Muscle layer of colon (tissue), 2 donors: ENCODE measurements at regions not wholly inside any gene's neighbourhood (a gene's known extent, or its start where the extent isn't known, plus 50 kb on each side); places are given as distances from the start of the nearest gene placed in this dataset.
"Not testable (repeated sequence)": the region's sequence is repeated elsewhere in the genome, so short reads cannot be mapped to it uniquely, and the experiment has no call there.

Experiments
- H3K27ac ChIP-seq: one replicate; pipeline ENCODE4 v1.7.0; 2013; ENCODE audit warnings: low read depth, mild to moderate bottlenecking, low read length, moderate library complexity
- H3K27me3 ChIP-seq, 2 donors: one replicate each; pipeline ENCODE4 v1.7.0; 2013; ENCODE audit warnings: low read length in 2 of 2, mild to moderate bottlenecking in 2 of 2; ENCODE audit not compliant: insufficient read depth in 2 of 2, control insufficient read depth in 1 of 2
- H3K36me3 ChIP-seq: one replicate; pipeline ENCODE4 v1.7.0; 2013; ENCODE audit warnings: mild to moderate bottlenecking, low read length; ENCODE audit not compliant: insufficient read depth
- H3K4me1 ChIP-seq: one replicate; pipeline ENCODE4 v1.7.0; 2013; ENCODE audit warnings: mild to moderate bottlenecking, low read length; ENCODE audit not compliant: insufficient read depth
- H3K4me3 ChIP-seq, 2 donors: one replicate each; pipeline ENCODE4 v1.7.0; 2013; ENCODE audit warnings: low read length in 2 of 2, low read depth in 1 of 2, mild to moderate bottlenecking in 1 of 2, moderate library complexity in 1 of 2
- H3K9ac ChIP-seq: one replicate; pipeline ENCODE4 v1.7.0; 2013; ENCODE audit warnings: low read length
- H3K9me3 ChIP-seq: one replicate; pipeline ENCODE4 v1.7.0; 2013; ENCODE audit warnings: mild to moderate bottlenecking, low read length
- donor health status: abdominal sarcoma.
- donor health status: Adenocarcinoma of cecum.

GRCh38 chr1:120557605-120558302 is 142.9 kb downstream of the NBPF8 start:
- not testable (repeated sequence) for H3K36me3 ChIP-seq, H3K27ac ChIP-seq, H3K9ac ChIP-seq, H3K27me3 ChIP-seq, H3K9me3 ChIP-seq, H3K4me1 ChIP-seq, H3K4me3 ChIP-seq

GRCh38 chr1:120558303-120559060 is 143.6 kb downstream of the NBPF8 start:
- not testable (repeated sequence) for H3K9me3 ChIP-seq, H3K27ac ChIP-seq, H3K4me1 ChIP-seq, H3K9ac ChIP-seq, H3K27me3 ChIP-seq, H3K36me3 ChIP-seq
- H3K4me3 ChIP-seq, result peak overlapping the region in 1 of 2 donors; percentile 35

- H3K9ac ChIP-seq, H3K9me3 ChIP-seq, H3K27me3 ChIP-seq, H3K27ac ChIP-seq, H3K4me1 ChIP-seq, H3K36me3 ChIP-seq, H3K4me3 ChIP-seq: not testable (repeated sequence)
These were observed 146.9 kb downstream of the NBPF8 start for GRCh38 chr1:120561767-120562166.

- H3K27me3 ChIP-seq, H3K4me3 ChIP-seq, H3K4me1 ChIP-seq, H3K9ac ChIP-seq, H3K27ac ChIP-seq, H3K36me3 ChIP-seq, H3K9me3 ChIP-seq: not testable (repeated sequence)
These were observed 150.6 kb downstream of the NBPF8 start for GRCh38 chr1:120565396-120565795.

GRCh38 chr1:120567620-120568019 is 152.8 kb downstream of the NBPF8 start:
- H3K36me3 ChIP-seq, H3K4me1 ChIP-seq, H3K9me3 ChIP-seq, H3K27me3 ChIP-seq, H3K27ac ChIP-seq, H3K4me3 ChIP-seq, H3K9ac ChIP-seq: not testable (repeated sequence)

GRCh38 chr1:120575201-120575600 is 148.5 kb upstream of the NBPF26 start:
- not testable (repeated sequence) for H3K4me1 ChIP-seq, H3K27me3 ChIP-seq, H3K4me3 ChIP-seq, H3K27ac ChIP-seq, H3K36me3 ChIP-seq, H3K9ac ChIP-seq, H3K9me3 ChIP-seq

GRCh38 chr1:120582135-120582534 is 141.6 kb upstream of the NBPF26 start:
- not testable (repeated sequence) for H3K4me1 ChIP-seq, H3K4me3 ChIP-seq, H3K9ac ChIP-seq, H3K27ac ChIP-seq, H3K36me3 ChIP-seq, H3K9me3 ChIP-seq, H3K27me3 ChIP-seq

GRCh38 chr1:120586053-120586452 is 137.7 kb upstream of the NBPF26 start:
- H3K4me1 ChIP-seq, H3K9ac ChIP-seq, H3K27ac ChIP-seq, H3K36me3 ChIP-seq, H3K27me3 ChIP-seq, H3K4me3 ChIP-seq, H3K9me3 ChIP-seq: not testable (repeated sequence)

GRCh38 chr1:120588811-120589210 is 134.9 kb upstream of the NBPF26 start:
- not testable (repeated sequence) for H3K27me3 ChIP-seq, H3K4me1 ChIP-seq, H3K4me3 ChIP-seq, H3K27ac ChIP-seq, H3K9ac ChIP-seq, H3K9me3 ChIP-seq, H3K36me3 ChIP-seq

- H3K36me3 ChIP-seq, H3K9me3 ChIP-seq, H3K9ac ChIP-seq, H3K27me3 ChIP-seq, H3K27ac ChIP-seq, H3K4me3 ChIP-seq, H3K4me1 ChIP-seq: not testable (repeated sequence)
These were observed 132.0 kb upstream of the NBPF26 start for GRCh38 chr1:120591774-120592173.

GRCh38 chr1:120592943-120593342 is 130.8 kb upstream of the NBPF26 start:
- not testable (repeated sequence) for H3K4me1 ChIP-seq, H3K9me3 ChIP-seq, H3K27me3 ChIP-seq, H3K4me3 ChIP-seq, H3K9ac ChIP-seq, H3K27ac ChIP-seq, H3K36me3 ChIP-seq

GRCh38 chr1:120593648-120594047 is 130.1 kb upstream of the NBPF26 start:
- H3K36me3 ChIP-seq, H3K27me3 ChIP-seq, H3K27ac ChIP-seq, H3K9me3 ChIP-seq, H3K9ac ChIP-seq, H3K4me1 ChIP-seq, H3K4me3 ChIP-seq: not testable (repeated sequence)
